NB4 (cell line): ENCODE measurements at regions not wholly inside any gene's neighbourhood (a gene's known extent, or its start where the extent isn't known, plus 50 kb on each side); places are given as distances from the start of the nearest gene placed in this dataset.

ENCODE experiments used
- CTCF ChIP-seq: IDR thresholded peaks from one replicate; pipeline ENCODE4 v1.5.1; 2012; ENCODE audit warnings: low read depth, low read length
- MYC ChIP-seq: IDR thresholded peaks from 2 replicates; pipeline ENCODE4 v1.6.1; 2011; ENCODE audit warnings: low read depth, low read length
- TF ChIP-seq, protein P1 (sequence below): IDR thresholded peaks from 2 replicates; pipeline ENCODE4 v1.6.1; 2011; ENCODE audit warnings: low read depth, low read length

DNA sequence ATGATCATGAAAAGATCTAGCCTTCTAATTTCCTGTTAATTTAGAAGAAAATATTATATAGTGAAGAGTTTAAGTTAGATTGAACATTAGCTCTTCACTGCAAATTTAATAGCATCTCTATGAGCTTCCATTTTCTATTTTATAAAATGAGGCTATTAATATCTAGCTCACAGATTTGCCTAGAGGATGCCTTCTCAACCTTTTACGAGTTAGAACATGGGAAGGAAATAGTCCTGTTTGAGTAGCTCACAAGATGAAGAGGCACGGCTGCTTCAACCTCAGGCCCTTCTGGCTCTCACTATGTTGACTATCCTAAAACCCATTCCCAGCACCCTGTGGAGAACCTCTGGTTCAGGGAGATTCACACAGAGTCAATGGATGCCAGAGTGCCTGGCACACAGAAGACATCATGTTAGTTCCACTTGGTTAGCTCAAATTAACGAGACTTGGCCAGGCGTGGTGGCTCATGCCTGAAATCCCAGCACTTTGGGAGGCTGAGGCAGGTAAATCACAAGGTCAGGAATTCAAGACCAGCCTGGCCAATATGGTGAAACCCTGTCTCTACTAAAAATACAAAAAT, 97.9 kb upstream of the GUCY1A1 start:
- TF ChIP-seq MYC (no peak), CTCF (no peak)
- TF ChIP-seq, protein P1, sequence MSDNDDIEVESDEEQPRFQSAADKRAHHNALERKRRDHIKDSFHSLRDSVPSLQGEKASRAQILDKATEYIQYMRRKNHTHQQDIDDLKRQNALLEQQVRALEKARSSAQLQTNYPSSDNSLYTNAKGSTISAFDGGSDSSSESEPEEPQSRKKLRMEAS = no peak
